Psoas muscle (tissue), 7 donors: ENCODE measurements at regions not wholly inside any gene's neighbourhood (a gene's known extent, or its start where the extent isn't known, plus 50 kb on each side); places are given as distances from the start of the nearest gene placed in this dataset.

Source experiments
- ATAC-seq, 4 donors: fragments of 200-7000 bp; cut with Tn5 transposase; one replicate each; pipeline ENCODE4 v1.9.1; 2020; ENCODE audit warnings: moderate library complexity in 3 of 4, mild to moderate bottlenecking in 2 of 4
- DNase-seq, 2 donors: peaks; one replicate each; pipeline ENCODE4 v3.0.0-alpha.2; 2020
- H3K27ac ChIP-seq: fragments of 200-600 bp; one replicate; pipeline ENCODE4 v1.8.0; 2022
- H3K27me3 ChIP-seq, 3 donors: fragments of 200-600 bp in 1 of 3; one replicate each; pipeline versions ENCODE4 v1.6.1 to v1.8.0; 2013 to 2022; ENCODE audit warnings: low read length in 2 of 3, mild to moderate bottlenecking in 2 of 3, moderate library complexity in 1 of 3; ENCODE audit not compliant: insufficient read depth in 3 of 3
- H3K36me3 ChIP-seq, 2 donors: fragments of 200-600 bp in 1 of 2; one replicate each; pipeline versions ENCODE4 v1.6.1 to v1.8.0; 2013 to 2022; ENCODE audit warnings: low read depth in 1 of 2, mild to moderate bottlenecking in 1 of 2, moderate library complexity in 1 of 2; ENCODE audit not compliant: insufficient read depth in 1 of 2
- H3K4me1 ChIP-seq: fragments of 200-600 bp; one replicate; pipeline ENCODE4 v1.8.0; 2022
- H3K4me3 ChIP-seq: fragments of 200-600 bp; one replicate; pipeline ENCODE4 v1.8.0; 2022; ENCODE audit warnings: mild to moderate bottlenecking
- H3K9me3 ChIP-seq: fragments of 200-600 bp; one replicate; pipeline ENCODE4 v1.8.0; 2022
- WGBS, 3 donors: extraction: QIAGEN DNeasy Blood & Tissue Kit; methylation state at CpG; one replicate each; pipeline versions ENCODE4 v1.1.6 to v1.1.7; 2013; 5-methylcytosine and 5-hydroxymethylcytosine counted together
- intact Hi-C, 2 donors: fragments of 100-400 bp; cut with DNase I; formaldehyde crosslinking; loops; one replicate each; pipeline versions ENCODE4 v1.11.0 to v1.14.2; 2022
- TF ChIP-seq, protein P1 (sequence below): fragments of 200-600 bp; IDR thresholded peaks from one replicate; pipeline ENCODE4 v1.8.0; 2022; ENCODE audit warnings: antibody characterized with exemption
- donor health status: healthy with polysubstance abuse.
- donor health status: DM: no; HTN: no; CAD: no; lungs with moderate emphysema.
- donor health status: Bipolar disorder and iron deficiency.
- donor health status: healthy.
- donor health status: DM: yes; HTN: yes; CAD: no.
- donor health status: DM: no; HTN: no; CAD: no.
- donor health status: DM: yes; HTN: yes; CAD: no.

DNA sequence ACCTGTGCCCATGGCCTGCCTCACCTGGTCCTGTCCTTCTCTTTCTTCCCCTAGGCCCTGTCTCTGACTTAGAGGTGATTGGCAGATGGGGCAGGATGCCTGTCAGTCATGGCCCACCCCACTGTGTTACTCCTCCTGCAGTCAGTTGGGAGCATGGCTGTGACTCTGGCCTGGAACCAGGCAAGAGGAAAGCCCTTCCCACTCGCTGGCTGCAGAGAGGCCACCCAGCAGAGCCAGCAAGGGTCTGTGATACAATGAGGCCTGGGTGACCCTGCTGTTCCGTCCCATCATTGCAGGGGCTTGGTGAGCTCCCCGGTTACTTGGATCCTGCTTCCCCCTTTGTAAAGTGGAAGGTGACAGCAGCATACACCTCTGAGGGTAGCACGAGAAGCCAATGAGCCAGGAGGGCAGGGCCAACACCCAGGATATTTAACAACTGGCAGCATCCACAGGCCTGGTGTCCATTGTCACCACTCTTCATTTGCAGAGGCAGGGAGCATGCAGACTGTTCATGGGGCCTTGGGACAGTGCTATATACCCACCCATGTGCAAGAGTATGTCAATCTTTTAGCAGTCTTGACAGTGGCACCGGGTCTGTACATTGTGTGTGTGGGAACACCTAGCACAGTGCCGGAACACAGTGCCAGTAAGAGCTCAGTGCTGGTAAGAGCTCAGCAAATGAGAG, 191.0 kb upstream of the C1orf174 start:
- H3K4me1 ChIP-seq: no peaks in the 10 kb centered on the region
- H3K36me3 ChIP-seq: no peaks in the 10 kb centered on the region
- H3K27ac ChIP-seq: no peak overlapping the region
- DNase-seq: no peak
- intact Hi-C loops: no loop called here
- WGBS, 3 donors: 78 to 85% (median 82%) methylated on average over 6 of the region's 6 CpGs
- no peak for ATAC-seq
- H3K4me3 ChIP-seq: no peak overlapping the region
- H3K27me3 ChIP-seq: peaks cover 0 to 4% (median 0%) of the 10 kb centered on the region in 3 donors
- TF ChIP-seq, protein P1, sequence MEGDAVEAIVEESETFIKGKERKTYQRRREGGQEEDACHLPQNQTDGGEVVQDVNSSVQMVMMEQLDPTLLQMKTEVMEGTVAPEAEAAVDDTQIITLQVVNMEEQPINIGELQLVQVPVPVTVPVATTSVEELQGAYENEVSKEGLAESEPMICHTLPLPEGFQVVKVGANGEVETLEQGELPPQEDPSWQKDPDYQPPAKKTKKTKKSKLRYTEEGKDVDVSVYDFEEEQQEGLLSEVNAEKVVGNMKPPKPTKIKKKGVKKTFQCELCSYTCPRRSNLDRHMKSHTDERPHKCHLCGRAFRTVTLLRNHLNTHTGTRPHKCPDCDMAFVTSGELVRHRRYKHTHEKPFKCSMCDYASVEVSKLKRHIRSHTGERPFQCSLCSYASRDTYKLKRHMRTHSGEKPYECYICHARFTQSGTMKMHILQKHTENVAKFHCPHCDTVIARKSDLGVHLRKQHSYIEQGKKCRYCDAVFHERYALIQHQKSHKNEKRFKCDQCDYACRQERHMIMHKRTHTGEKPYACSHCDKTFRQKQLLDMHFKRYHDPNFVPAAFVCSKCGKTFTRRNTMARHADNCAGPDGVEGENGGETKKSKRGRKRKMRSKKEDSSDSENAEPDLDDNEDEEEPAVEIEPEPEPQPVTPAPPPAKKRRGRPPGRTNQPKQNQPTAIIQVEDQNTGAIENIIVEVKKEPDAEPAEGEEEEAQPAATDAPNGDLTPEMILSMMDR: no peak
- H3K9me3 ChIP-seq: no peaks in the 10 kb centered on the region

DNA sequence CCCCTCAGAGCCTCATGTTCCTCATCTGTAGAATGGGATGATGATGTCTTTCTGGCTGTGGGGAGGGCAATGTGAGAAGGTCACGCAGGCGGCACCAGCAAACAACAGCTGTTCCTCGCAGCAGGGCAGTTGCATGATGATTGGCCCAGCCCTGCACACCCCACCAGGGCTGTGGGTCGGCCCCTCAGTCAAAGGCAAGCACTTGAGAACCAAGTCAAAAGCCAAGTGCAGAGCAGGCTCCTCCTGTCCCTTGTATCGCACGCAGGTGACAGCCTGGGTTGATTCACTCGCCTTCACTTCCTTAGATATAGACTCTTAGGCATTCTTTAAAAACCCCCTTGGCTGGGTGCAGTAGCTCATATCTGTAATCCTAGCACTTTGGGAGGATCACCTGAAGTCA, 191.9 kb upstream of the C1orf174 start:
- DNase-seq (no peak), ATAC-seq (no peak)
- intact Hi-C loops: no loop called here
- Histone ChIP-seq H3K27me3 (peaks cover 0 to 2% (median 0%) of the 10 kb centered on the region in 3 donors), H3K4me1 (no peaks in the 10 kb centered on the region), H3K9me3 (no peaks in the 10 kb centered on the region), H3K36me3 (no peaks in the 10 kb centered on the region), H3K27ac (no peak overlapping the region), H3K4me3 (no peak overlapping the region)
- WGBS, 3 donors: 78 to 90% (median 86%) methylated on average over 7 of the region's 7 CpGs
- TF ChIP-seq, protein P1: no peak

DNA sequence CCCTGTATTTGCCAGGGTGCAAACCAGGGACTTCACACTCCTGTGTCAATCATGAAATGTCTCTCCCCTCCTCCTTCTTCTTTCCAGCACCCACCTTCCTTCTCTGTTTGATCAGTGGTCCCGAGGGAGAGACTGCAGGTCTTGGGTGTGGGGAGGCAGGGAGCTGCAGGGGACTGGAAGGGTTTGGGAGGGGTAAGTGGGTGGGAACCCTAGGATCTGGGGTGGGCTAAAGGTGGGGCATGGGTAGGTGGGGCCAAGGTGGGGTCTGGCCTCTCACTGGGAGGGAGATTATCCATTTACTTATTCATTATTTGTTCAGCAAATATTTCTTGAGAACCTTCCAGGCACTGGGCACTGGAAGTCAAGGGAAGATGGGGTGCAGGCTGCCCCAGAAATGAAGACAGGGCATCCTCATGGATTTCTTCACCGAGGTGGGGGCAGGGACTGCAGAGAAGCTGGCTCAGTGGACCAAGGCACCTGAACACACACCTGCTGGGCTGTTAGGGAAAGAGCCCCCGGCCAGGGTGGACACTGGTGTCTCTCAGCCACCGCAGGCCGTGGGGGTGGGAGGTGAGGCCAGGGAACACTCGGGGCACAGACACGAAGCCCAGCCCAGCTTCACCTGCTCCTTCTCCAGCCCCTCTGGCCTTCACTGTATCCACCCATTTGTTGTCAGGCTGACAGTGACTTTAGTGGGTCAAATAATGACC, 193.9 kb upstream of the C1orf174 start:
- intact Hi-C loops: no loop called here
- DNase-seq: no peak
- Histone ChIP-seq H3K4me3 (no peak overlapping the region), H3K27ac (no peak overlapping the region), H3K9me3 (no peaks in the 10 kb centered on the region), H3K4me1 (no peaks in the 10 kb centered on the region), H3K36me3 (no peaks in the 10 kb centered on the region), H3K27me3 (peaks cover 0 to 2% (median 0%) of the 10 kb centered on the region in 3 donors)
- ATAC-seq: no peak
- TF ChIP-seq, protein P1: no peak
- 83 to 87% (median 86%) methylated on average over 7 of the region's 7 CpGs for WGBS, 3 donors

DNA sequence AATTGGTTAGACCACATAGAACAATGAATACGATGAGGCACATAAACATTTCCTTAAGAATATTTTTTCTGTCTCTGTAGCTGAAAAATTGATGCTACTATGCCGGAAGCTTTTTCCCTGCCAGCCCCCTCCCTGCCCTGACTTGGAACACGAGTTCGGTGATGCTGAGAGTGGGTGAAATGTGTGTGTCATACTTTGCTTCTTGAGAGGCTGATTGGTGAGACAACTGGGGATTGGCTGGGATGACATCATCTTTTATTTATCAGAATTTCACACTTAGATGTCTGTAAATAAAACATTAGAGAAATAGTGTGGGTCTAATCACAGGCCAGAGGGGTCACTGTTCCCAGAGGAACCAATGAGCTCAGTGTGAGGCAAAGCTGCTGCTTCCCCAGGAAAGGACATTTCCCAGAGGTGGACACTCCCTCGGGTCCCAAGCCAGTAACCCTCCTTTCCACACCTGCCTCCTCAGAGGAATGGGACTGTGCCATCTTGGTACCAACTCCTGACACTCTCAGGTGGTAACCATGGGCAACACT, 195.4 kb upstream of the C1orf174 start:
- no peak for ATAC-seq
- Histone ChIP-seq H3K27ac (no peak overlapping the region), H3K27me3 (no peaks in the 10 kb centered on the region), H3K4me1 (no peaks in the 10 kb centered on the region), H3K4me3 (no peak overlapping the region), H3K9me3 (no peaks in the 10 kb centered on the region), H3K36me3 (no peaks in the 10 kb centered on the region)
- DNase-seq: no peak
- TF ChIP-seq, protein P1: no peak
- WGBS, 3 donors: 57 to 71% (median 59%) methylated on average over 5 of the region's 5 CpGs
- intact Hi-C loops: no loop called here
